HG02840 (cell line): ENCODE measurements at regions not wholly inside any gene's neighbourhood (a gene's known extent, or its start where the extent isn't known, plus 50 kb on each side); places are given as distances from the start of the nearest gene placed in this dataset.
"Not testable (repeated sequence)": the region's sequence is repeated elsewhere in the genome, so short reads cannot be mapped to it uniquely, and the experiment has no call there.

Experiments
- ATAC-seq: cut with Tn5 transposase; IDR thresholded peaks from one replicate; pipeline ENCODE4 v1.9.1; 2021; ENCODE audit warnings: mild to moderate bottlenecking, moderate library complexity, moderate number of reproducible peaks; ENCODE audit not compliant: unreplicated experiment, low FRiP score

- no peak for ATAC-seq
Measured at GRCh38 chr4:18664171-18664570, 642.6 kb upstream of the LCORL start.

DNA sequence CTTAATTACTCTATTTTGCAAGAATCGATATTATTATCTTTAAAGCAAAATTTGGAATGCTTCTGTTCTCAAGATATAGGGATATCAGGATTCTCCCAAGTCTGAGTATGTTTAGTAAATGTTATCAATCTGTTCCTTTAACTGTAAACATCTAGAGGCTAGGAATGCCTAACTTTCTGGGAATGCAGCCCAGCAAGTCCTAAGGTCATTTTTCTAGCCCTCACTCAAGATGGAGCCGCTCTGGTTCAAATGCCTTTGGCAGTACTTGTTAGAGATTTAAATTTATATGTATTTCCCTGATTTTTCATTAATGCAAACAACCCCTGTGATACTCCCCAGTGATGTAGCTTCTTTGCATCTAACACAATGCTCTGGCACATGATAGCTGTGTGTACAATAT, 623.8 kb upstream of the LCORL start:
- ATAC-seq: no peak

- ATAC-seq: no peak
Measured at GRCh38 chr4:18641334-18641733, 619.8 kb upstream of the LCORL start.

DNA sequence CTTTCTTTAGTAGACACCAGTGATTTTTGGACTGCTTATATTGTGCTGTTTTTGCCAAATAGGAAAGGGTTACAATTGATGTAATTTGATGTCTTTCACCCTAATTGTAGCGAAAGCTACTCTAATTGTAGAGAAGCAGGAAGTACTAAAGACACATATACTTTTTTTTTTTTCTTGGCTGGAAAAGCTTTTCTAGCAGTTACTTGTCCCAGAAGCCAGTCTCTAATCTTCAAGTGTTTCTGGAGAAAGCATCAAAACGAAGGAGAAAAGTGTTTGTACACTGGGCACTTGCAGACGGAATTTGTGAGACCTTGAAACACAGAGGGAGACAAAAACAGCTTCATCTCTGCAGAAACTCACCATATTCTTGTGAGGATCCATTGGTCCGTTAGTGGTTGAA, 616.5 kb upstream of the LCORL start:
- no peak for ATAC-seq

DNA sequence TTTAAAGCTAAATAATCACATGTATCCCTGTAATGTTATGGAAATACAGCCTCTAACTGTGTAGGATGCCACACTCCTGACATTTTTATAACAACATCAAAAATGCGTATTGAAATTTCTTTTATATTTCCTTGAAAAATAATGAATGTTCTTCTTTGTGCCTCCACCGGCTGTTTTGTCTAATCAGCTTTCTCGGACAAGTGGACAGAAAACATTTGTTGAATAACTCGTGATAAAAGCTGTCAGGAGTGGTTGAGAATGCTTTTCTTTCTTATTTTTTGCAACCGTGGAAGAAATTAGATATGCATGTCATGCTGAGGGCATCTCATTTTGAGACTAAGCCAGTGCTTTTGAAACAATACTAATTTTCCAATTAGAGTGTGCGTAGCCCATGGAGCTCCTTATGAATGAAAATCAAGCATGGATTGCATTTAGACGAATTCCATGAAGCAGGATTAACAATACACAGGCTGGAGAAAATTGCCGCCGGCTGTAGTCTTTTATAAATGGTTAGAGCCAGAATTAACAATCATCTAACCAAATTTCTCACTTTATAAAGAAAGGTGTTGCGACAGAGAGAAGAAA, 614.5 kb upstream of the LCORL start:
- ATAC-seq: no peak

DNA sequence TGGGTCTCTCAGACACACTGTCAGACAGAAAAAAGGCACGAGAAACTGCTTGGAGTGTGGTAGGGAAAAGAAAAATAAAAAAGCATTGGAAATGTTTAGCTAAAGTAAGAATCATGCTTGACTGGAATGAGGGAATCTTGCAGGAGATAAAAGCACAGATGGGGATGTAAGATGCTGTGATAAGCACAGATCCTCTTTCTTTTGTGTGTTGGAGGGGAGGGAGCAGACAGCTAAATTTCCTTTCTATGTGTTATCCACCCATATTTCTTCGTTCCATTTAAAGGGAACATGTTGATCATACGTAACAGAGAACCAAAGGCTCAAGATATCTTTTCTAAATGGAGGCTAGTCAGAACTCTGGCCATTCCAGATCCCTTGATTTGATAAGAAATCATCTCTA, 614.0 kb upstream of the LCORL start:
- ATAC-seq: no peak

- ATAC-seq: no peak
Measured at GRCh38 chr4:18631586-18631985, 610.0 kb upstream of the LCORL start.

GRCh38 chr4:18630218-18631110, 608.9 kb upstream of the LCORL start:
- ATAC-seq: no peak

GRCh38 chr4:18627447-18628005, 606.0 kb upstream of the LCORL start:
- ATAC-seq: no peak

- ATAC-seq: no peak
Measured at GRCh38 chr4:18626996-18627395, 605.4 kb upstream of the LCORL start.

- no peak for ATAC-seq
Measured at GRCh38 chr4:18626366-18626765, 604.8 kb upstream of the LCORL start.

DNA sequence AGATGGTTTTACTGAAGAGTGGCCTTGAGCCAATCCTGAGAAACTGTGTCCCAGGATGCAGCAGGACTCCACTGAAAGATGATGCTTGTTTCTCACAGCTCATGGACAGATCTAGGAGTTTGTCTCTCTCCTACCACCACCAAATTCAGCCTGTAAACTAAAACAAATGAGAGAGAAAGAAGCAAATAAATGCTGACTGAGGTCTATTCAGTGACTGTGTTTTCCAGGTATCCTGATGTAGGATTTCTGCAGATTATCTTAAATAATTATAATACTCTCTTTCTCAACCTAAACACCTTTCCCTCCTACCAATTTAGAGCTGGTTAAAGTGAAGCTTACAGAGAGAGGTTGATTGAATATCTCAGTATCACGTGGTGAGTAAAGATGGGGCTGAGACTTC, 599.6 kb upstream of the LCORL start:
- no peak for ATAC-seq

GRCh38 chr4:18616720-18617119, 595.2 kb upstream of the LCORL start:
- no peak for ATAC-seq

GRCh38 chr4:18611026-18611425, 589.5 kb upstream of the LCORL start:
- ATAC-seq: no peak

DNA sequence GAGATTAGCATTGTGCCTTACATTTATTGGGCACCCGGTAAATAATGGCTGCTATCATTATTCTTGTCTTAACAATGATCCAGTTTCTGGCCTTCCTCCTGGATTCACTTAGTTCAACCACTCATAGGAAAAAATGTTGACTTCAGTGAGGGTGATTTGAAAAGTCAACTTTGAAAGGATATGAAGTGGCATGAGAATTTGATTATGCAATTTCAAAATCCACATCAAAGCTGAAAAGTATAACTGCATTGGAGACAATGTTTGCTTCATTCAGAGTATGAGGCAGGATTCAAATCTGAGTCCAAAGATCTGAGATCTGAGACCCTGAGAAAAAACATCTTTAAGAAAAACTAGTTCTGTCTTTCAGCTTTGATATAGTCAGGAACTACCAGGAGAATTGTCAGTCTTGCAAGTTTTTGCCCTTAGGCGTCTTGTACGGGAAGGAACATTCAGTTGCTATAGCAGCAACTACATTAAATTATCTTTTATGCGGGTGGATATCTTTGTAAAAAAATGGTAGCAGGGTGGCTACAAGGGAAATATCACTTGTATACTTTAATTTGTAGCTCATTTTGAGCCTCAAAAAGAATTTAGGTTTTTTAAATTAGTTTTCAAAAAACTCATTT, 587.5 kb upstream of the LCORL start:
- ATAC-seq: no peak

DNA sequence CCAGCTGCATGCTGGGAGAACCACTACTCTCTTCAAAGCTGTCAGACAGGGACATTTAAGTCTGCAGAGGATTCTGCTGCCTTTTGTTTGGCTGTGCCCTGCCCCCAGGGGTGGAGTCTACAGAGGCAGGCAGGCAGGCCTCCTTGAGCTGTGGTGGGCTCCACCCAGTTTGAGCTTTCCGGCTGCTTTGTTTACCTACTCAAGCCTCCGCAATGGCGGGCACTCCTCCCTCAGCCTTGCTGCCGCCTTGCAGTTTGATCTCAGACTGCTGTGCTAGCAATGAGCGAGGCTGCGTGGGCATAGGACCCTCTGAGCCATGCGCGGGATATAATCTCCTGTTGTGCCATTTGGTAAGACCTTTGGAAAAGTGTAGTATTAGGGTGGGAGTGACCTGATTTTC, 581.1 kb upstream of the LCORL start:
- not testable (repeated sequence) for ATAC-seq

DNA sequence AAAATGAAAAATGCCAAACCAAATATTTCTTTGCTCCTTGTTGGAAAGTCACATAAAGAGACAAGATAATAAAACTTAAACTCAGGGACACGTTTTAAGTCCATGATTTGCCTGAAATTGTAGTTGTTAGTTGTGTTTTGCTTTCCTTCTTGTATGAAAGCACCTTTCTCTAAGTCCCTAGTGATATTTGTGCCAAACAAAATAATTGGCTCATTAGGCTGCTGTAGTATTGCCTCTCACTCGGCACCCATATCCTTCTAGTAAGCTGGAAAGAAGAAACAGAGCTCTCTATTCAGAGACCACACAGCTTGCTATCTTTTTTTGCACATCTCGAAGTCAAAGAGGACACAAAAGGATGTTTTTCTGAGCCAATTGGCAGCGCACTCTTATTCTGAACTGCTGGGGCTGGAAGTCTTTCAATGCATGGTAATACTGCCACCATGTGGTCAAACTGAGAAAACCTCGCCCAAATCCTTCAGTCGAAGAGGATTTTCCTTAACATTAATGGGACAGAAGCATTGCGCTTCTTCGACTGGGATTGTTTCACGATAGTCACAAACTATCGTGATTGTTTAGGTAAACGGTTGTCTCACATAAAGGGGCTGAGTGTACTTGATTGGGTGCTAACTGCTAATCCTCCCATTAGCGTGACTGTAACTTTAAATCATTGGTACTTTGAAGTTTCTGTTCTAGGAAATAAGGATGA, 571.9 kb upstream of the LCORL start:
- ATAC-seq: peak; percentile 75

DNA sequence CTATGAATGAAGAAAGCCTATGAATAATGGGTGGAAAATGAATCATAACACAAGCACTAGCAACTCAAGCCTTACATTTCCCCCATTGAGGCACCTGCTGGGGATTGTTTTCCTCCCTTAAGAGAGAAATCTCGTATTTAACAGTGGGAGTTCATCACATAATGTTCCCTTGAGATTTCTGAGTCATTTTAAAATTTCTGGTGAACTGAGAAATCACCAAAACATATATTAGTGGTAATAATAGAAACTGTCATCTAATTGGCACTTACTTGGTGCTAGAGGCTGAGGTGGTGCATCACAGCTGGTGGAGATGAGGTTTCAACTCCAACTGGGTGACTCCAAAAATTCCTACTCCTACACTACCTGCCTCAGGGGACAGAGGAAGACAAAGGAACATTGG, 561.3 kb upstream of the LCORL start:
- ATAC-seq: no peak

GRCh38 chr4:18578307-18578706, 556.8 kb upstream of the LCORL start:
- ATAC-seq: no peak

DNA sequence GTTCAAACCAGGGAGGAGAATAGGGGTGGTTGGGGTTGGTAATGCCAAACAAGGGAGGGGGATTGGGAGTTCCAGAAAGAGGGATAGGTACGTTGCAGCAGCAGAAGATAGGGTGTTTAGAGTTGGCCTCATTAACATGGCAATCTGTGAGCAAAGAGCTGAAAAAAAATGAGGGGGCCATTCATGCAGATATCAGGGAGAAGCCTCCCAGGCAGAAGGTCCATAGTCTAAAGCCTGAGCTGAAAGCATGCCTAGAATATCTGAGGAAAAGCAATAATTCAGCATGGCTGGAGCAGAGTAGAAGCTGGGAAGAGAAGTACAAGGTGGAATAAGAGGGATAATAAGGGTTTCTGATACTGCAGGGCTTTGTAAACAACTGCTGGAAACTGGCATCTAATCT, 550.9 kb upstream of the LCORL start:
- no peak for ATAC-seq

GRCh38 chr4:18571301-18571761, 549.8 kb upstream of the LCORL start:
- no peak for ATAC-seq
